ENCODE measurements at regions not wholly inside any gene's neighbourhood (a gene's known extent, or its start where the extent isn't known, plus 50 kb on each side); places are given as distances from the start of the nearest gene placed in this dataset.

DNA sequence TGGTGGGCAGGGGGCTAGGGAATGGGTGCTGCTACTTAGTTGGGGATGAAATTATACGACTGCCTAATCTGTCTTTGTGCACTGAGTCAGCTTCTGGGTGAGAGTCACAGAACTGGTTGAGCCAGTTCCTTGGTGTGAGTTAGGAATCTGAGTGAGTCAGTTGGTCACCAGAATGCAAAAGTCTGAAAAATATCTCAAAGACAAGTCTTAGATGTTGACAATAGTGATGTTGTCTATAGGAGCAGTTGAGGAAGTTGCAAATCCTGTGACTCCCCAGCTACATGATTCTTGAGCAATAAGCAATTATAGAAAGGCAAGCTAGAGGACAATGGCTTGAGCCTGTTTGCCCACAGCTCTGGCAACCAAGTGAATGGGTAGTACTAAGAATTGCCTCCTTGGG is 399.2 kb downstream of the CNTNAP4 start:
- TF ChIP-seq, protein P1, sequence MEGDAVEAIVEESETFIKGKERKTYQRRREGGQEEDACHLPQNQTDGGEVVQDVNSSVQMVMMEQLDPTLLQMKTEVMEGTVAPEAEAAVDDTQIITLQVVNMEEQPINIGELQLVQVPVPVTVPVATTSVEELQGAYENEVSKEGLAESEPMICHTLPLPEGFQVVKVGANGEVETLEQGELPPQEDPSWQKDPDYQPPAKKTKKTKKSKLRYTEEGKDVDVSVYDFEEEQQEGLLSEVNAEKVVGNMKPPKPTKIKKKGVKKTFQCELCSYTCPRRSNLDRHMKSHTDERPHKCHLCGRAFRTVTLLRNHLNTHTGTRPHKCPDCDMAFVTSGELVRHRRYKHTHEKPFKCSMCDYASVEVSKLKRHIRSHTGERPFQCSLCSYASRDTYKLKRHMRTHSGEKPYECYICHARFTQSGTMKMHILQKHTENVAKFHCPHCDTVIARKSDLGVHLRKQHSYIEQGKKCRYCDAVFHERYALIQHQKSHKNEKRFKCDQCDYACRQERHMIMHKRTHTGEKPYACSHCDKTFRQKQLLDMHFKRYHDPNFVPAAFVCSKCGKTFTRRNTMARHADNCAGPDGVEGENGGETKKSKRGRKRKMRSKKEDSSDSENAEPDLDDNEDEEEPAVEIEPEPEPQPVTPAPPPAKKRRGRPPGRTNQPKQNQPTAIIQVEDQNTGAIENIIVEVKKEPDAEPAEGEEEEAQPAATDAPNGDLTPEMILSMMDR (IDR thresholded peaks at IDR 0.05): no peak
- TF ChIP-seq SREBF2 (IDR thresholded peaks at IDR 0.05) (no peak), KDM1A (IDR thresholded peaks at IDR 0.05; ENCODE audit: low read depth) (no peak), JUN (IDR thresholded peaks at IDR 0.05) (no peak), RFX5 (IDR thresholded peaks at IDR 0.05) (no peak), MAFK (IDR thresholded peaks at IDR 0.05; ENCODE audit: partially characterized antibody) (no peak)

Data from A549 (cell line).